ENCODE measurements at regions not wholly inside any gene's neighbourhood (a gene's known extent, or its start where the extent isn't known, plus 50 kb on each side); places are given as distances from the start of the nearest gene placed in this dataset.
"Not testable (repeated sequence)": the region's sequence is repeated elsewhere in the genome, so short reads cannot be mapped to it uniquely, and the experiment has no call there.

DNA sequence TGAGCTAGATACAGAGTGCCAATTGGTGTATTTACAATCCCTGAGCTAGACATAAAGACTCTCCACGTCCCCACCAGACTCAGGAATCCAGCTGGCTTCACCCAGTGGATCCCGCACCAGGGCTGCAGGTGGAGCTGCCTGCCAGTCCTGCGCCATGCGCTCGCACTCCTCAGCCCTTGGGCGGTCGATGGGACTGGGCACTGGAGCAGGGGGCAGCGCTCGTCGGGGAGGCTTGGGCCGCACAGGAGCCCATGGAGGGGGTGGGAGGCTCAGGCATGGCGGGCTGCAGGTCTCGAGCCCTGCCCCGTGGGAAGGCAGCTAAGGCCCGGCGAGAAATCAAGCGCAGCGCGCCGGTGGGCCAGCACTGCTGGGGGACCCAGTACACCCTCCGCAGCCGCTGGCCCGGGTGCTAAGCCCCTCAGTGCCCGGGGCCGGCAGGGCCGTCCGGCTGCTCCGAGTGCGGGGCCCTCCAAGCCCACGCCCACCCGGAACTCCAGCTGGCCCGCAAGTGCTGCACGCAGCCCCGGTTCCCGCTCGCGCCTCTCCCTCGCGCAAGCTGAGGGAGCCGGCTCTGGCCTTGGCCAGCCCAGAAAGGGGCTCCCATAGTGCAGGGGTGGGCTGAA is 176.2 kb downstream of the UACA start:
- TF ChIP-seq, protein P1, sequence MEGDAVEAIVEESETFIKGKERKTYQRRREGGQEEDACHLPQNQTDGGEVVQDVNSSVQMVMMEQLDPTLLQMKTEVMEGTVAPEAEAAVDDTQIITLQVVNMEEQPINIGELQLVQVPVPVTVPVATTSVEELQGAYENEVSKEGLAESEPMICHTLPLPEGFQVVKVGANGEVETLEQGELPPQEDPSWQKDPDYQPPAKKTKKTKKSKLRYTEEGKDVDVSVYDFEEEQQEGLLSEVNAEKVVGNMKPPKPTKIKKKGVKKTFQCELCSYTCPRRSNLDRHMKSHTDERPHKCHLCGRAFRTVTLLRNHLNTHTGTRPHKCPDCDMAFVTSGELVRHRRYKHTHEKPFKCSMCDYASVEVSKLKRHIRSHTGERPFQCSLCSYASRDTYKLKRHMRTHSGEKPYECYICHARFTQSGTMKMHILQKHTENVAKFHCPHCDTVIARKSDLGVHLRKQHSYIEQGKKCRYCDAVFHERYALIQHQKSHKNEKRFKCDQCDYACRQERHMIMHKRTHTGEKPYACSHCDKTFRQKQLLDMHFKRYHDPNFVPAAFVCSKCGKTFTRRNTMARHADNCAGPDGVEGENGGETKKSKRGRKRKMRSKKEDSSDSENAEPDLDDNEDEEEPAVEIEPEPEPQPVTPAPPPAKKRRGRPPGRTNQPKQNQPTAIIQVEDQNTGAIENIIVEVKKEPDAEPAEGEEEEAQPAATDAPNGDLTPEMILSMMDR (conservative IDR thresholded peaks at IDR 0.05; ENCODE audit: low read depth, low read length), result not testable (repeated sequence)
- not testable (repeated sequence) for TF ChIP-seq EZH2 (IDR thresholded peaks at IDR 0.05; ENCODE audit: borderline replicate concordance, low read depth, low read length, poor library complexity, severe bottlenecking)

All from A673 (cell line).